Posterior cingulate gyrus (tissue), 11 donors: ENCODE measurements at regions not wholly inside any gene's neighbourhood (a gene's known extent, or its start where the extent isn't known, plus 50 kb on each side); places are given as distances from the start of the nearest gene placed in this dataset.

Experiments
- DNase-seq, 10 donors: peaks; one replicate each; pipeline versions ENCODE4 v3.0.0 to v3.0.0-alpha.2; 2020 to 2021; ENCODE audit warnings: mixed read lengths in 3 of 10
- intact Hi-C: fragments of 100-400 bp; cut with DNase I; formaldehyde crosslinking; loops from one replicate; pipeline ENCODE4 v1.15.1; 2023

GRCh38 chr12:90111791-90112580 is 403.3 kb upstream of the ATP2B1 start:
- peak in 4 of 10 donors; percentile 14 to 80 (median 18) for DNase-seq
- intact Hi-C loops = no loop called here

GRCh38 chr12:90106568-90106967 is 397.9 kb upstream of the ATP2B1 start:
- intact Hi-C loops = no loop called here
- DNase-seq = no peak

- no peak for DNase-seq
- intact Hi-C loops = loop anchor here (5.0 kb wide), 1 partner anchor 561 kb away; no protein-coding TSS in a partner anchor
These were observed 394.5 kb upstream of the ATP2B1 start for GRCh38 chr12:90102957-90103652.

GRCh38 chr12:90100579-90100978 is 391.9 kb upstream of the ATP2B1 start:
- intact Hi-C loops = loop anchor here (5.0 kb wide), 1 partner anchor 558 kb away; no protein-coding TSS in a partner anchor
- no peak for DNase-seq

GRCh38 chr12:90099288-90099687 is 390.6 kb upstream of the ATP2B1 start:
- DNase-seq = no peak
- intact Hi-C loops = no loop called here

- intact Hi-C loops = no loop called here
- no peak for DNase-seq
These were observed 389.6 kb upstream of the ATP2B1 start for GRCh38 chr12:90098132-90098779.

GRCh38 chr12:90091809-90092208 is 383.2 kb upstream of the ATP2B1 start:
- intact Hi-C loops = no loop called here

GRCh38 chr12:90090929-90091651 is 382.5 kb upstream of the ATP2B1 start:
- intact Hi-C loops = no loop called here
- peak in 2 of 10 donors; percentile 11 to 70 for DNase-seq

More at GRCh38 chr12:90091809-90092208, 383.2 kb upstream of the ATP2B1 start:
- DNase-seq = no peak

GRCh38 chr12:90086281-90086680 is 377.6 kb upstream of the ATP2B1 start:
- intact Hi-C loops = no loop called here
- no peak for DNase-seq

- no peak for DNase-seq
- intact Hi-C loops = no loop called here
These were observed 377.0 kb upstream of the ATP2B1 start for GRCh38 chr12:90085494-90086274.

- intact Hi-C loops = no loop called here
- DNase-seq = no peak
These were observed 375.4 kb upstream of the ATP2B1 start for GRCh38 chr12:90084018-90084417.

GRCh38 chr12:90080616-90081015 is 372.0 kb upstream of the ATP2B1 start:
- intact Hi-C loops = no loop called here
- DNase-seq = no peak

GRCh38 chr12:90079529-90080210 is 371.0 kb upstream of the ATP2B1 start:
- DNase-seq = no peak
- intact Hi-C loops = no loop called here

GRCh38 chr12:90078344-90078743 is 369.7 kb upstream of the ATP2B1 start:
- no peak for DNase-seq
- intact Hi-C loops = no loop called here

GRCh38 chr12:90077756-90078155 is 369.1 kb upstream of the ATP2B1 start:
- DNase-seq = no peak
- intact Hi-C loops = no loop called here

GRCh38 chr12:90076851-90077319 is 368.2 kb upstream of the ATP2B1 start:
- intact Hi-C loops = no loop called here
- no peak for DNase-seq

GRCh38 chr12:90075685-90076084 is 367.0 kb upstream of the ATP2B1 start:
- DNase-seq = no peak
- intact Hi-C loops = no loop called here

- DNase-seq = no peak
- intact Hi-C loops = no loop called here
These were observed 365.4 kb upstream of the ATP2B1 start for GRCh38 chr12:90074086-90074485.

GRCh38 chr12:90071996-90072395 is 363.4 kb upstream of the ATP2B1 start:
- no peak for DNase-seq
- intact Hi-C loops = no loop called here
